Smooth muscle cell (in vitro differentiated cells): ENCODE measurements at regions not wholly inside any gene's neighbourhood (a gene's known extent, or its start where the extent isn't known, plus 50 kb on each side); places are given as distances from the start of the nearest gene placed in this dataset.

Experiments used
- DNase-seq: peaks from one replicate; lab custom pipeline; 2025; ENCODE audit not compliant: unreplicated experiment; lab: John Stamatoyannopoulos, UW
- H2AFZ ChIP-seq: fragments of 200-600 bp; sonication (generic); 2 replicates; pipeline ENCODE4 v1.6.0; 2016; ENCODE audit warnings: antibody characterized with exemption, low read depth, mild to moderate bottlenecking
- H3F3A ChIP-seq: fragments of 200-600 bp; sonication (generic); 2 replicates; pipeline ENCODE4 v1.6.0; 2017; ENCODE audit warnings: antibody characterized with exemption, low read depth
- H3K27ac ChIP-seq: fragments of 200-600 bp; sonication (generic); 2 replicates; pipeline ENCODE4 v1.5.1; 2016; ENCODE audit warnings: low read depth, mild to moderate bottlenecking
- H3K27me3 ChIP-seq: fragments of 200-600 bp; sonication (generic); 2 replicates; pipeline ENCODE4 v1.6.1; 2016; ENCODE audit warnings: low read depth, mild to moderate bottlenecking
- H3K36me3 ChIP-seq: fragments of 200-600 bp; sonication (generic); 2 replicates; pipeline ENCODE4 v1.5.1; 2016; ENCODE audit warnings: low read depth
- H3K4me1 ChIP-seq: fragments of 200-600 bp; sonication (generic); 2 replicates; pipeline ENCODE4 v1.5.1; 2016; ENCODE audit warnings: low read depth
- H3K4me2 ChIP-seq: fragments of 200-600 bp; sonication (generic); 2 replicates; pipeline ENCODE4 v1.6.0; 2016; ENCODE audit warnings: mild to moderate bottlenecking
- H3K4me3 ChIP-seq: fragments of 200-600 bp; sonication (generic); 2 replicates; pipeline ENCODE4 v1.5.1; 2016; ENCODE audit warnings: mild to moderate bottlenecking
- H3K79me2 ChIP-seq: fragments of 200-600 bp; sonication (generic); 2 replicates; pipeline ENCODE4 v1.6.0; 2016; ENCODE audit warnings: low read depth, mild to moderate bottlenecking
- H3K9ac ChIP-seq: fragments of 200-600 bp; sonication (generic); 2 replicates; pipeline ENCODE4 v1.6.0; 2016; ENCODE audit warnings: low read depth
- H3K9me3 ChIP-seq: fragments of 200-600 bp; sonication (generic); replicated peaks from 2 replicates; pipeline ENCODE4 v1.5.1; 2016; ENCODE audit warnings: low read depth
- H4K20me1 ChIP-seq: fragments of 200-600 bp; sonication (generic); 2 replicates; pipeline ENCODE4 v1.6.0; 2016; ENCODE audit warnings: low read depth
- WGBS: methylation state at CpG from one replicate; pipeline ENCODE4 v1.1.7; 2016; ENCODE audit warnings: low lambda C conversion rate; 5-methylcytosine and 5-hydroxymethylcytosine counted together
- TF ChIP-seq, protein P1 (sequence below): fragments of 200-600 bp; sonication (generic); IDR thresholded peaks from 2 replicates; pipeline ENCODE4 v1.5.1; 2017; ENCODE audit warnings: borderline replicate concordance, mild to moderate bottlenecking, antibody characterized with exemption; ENCODE audit not compliant: insufficient read depth, poor library complexity, severe bottlenecking

GRCh38 chr16:51896013-51896412 is 650.9 kb downstream of the TOX3 start:
- 74% methylated on average over 2 of the region's 2 CpGs for WGBS
- Histone ChIP-seq H3K79me2 (no peaks in the 10 kb centered on the region), H3F3A (no peaks in the 10 kb centered on the region), H3K9me3 (no peaks in the 10 kb centered on the region), H3K4me2 (no peak overlapping the region), H3K4me3 (no peak overlapping the region), H3K27me3 (no peaks in the 10 kb centered on the region), H2AFZ (no peak overlapping the region), H4K20me1 (no peaks in the 10 kb centered on the region), H3K36me3 (no peaks in the 10 kb centered on the region), H3K9ac (no peak overlapping the region), H3K4me1 (no peaks in the 10 kb centered on the region), H3K27ac (no peak overlapping the region)
- TF ChIP-seq, protein P1, sequence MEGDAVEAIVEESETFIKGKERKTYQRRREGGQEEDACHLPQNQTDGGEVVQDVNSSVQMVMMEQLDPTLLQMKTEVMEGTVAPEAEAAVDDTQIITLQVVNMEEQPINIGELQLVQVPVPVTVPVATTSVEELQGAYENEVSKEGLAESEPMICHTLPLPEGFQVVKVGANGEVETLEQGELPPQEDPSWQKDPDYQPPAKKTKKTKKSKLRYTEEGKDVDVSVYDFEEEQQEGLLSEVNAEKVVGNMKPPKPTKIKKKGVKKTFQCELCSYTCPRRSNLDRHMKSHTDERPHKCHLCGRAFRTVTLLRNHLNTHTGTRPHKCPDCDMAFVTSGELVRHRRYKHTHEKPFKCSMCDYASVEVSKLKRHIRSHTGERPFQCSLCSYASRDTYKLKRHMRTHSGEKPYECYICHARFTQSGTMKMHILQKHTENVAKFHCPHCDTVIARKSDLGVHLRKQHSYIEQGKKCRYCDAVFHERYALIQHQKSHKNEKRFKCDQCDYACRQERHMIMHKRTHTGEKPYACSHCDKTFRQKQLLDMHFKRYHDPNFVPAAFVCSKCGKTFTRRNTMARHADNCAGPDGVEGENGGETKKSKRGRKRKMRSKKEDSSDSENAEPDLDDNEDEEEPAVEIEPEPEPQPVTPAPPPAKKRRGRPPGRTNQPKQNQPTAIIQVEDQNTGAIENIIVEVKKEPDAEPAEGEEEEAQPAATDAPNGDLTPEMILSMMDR = no peak
- DNase-seq = no peak

GRCh38 chr16:51892293-51893007 is 654.5 kb downstream of the TOX3 start:
- TF ChIP-seq, protein P1 = no peak
- H3K27me3 ChIP-seq = no peaks in the 10 kb centered on the region
- no peaks in the 10 kb centered on the region for H4K20me1 ChIP-seq
- 86% methylated on average over 11 of the region's 11 CpGs for WGBS
- H3K36me3 ChIP-seq = no peaks in the 10 kb centered on the region
- no peak overlapping the region for H3K27ac ChIP-seq
- H3K9me3 ChIP-seq = no peaks in the 10 kb centered on the region
- no peaks in the 10 kb centered on the region for H3F3A ChIP-seq
- H3K4me3 ChIP-seq = no peak overlapping the region
- H2AFZ ChIP-seq = no peak overlapping the region
- H3K79me2 ChIP-seq = no peaks in the 10 kb centered on the region
- no peaks in the 10 kb centered on the region for H3K4me1 ChIP-seq
- no peak overlapping the region for H3K4me2 ChIP-seq
- H3K9ac ChIP-seq = no peak overlapping the region
- no peak for DNase-seq

DNA sequence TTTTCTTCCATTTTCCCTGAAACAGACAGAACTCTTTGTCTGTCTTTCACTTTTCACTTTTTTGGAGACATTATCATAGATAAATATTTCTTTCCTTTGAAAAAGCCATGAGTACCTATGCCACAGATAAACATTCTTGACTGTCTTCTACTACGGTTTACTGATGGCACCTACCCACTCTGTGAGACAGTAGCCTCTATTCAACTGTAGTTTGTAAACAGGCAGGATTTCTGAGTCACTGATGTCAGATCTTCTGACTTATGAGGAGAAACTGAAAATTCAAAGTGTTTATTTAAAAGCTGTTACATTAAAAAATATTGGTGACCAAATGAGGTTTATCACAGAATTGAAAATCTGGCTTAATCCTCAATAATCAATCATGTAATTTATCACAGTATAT is 658.4 kb downstream of the TOX3 start:
- Histone ChIP-seq H3K36me3 (no peaks in the 10 kb centered on the region), H3F3A (no peaks in the 10 kb centered on the region), H3K4me1 (no peaks in the 10 kb centered on the region), H3K9me3 (no peaks in the 10 kb centered on the region), H2AFZ (no peak overlapping the region), H3K4me2 (no peak overlapping the region), H3K9ac (no peak overlapping the region), H3K4me3 (no peak overlapping the region), H3K27me3 (no peaks in the 10 kb centered on the region), H3K27ac (no peak overlapping the region), H3K79me2 (no peaks in the 10 kb centered on the region), H4K20me1 (no peaks in the 10 kb centered on the region)
- 83% methylated on average over 1 of the region's 1 CpG for WGBS
- TF ChIP-seq, protein P1 = no peak
- no peak for DNase-seq

DNA sequence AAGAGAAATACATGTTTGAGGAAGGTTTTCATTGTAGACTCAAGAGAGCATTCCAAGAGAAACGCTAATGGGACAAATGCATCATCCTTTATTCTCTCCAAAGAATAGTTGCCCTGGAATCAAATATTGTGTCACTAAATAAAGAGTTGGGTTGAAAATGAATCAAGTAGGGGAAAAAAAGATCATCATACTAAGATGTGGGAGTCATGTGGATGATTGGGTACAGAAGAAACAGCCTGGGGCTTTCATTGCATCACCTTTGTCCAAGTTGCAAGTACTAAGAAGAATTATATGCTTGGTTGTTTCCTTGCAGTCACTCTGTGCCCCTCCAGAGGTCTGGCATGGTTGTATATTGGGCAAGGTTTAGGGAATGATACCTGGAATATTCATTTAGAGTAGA is 658.9 kb downstream of the TOX3 start:
- Histone ChIP-seq H3K4me3 (no peak overlapping the region), H4K20me1 (no peaks in the 10 kb centered on the region), H3K79me2 (no peaks in the 10 kb centered on the region), H3K9me3 (no peaks in the 10 kb centered on the region), H3K27ac (no peak overlapping the region), H3K9ac (no peak overlapping the region), H2AFZ (no peak overlapping the region), H3F3A (no peaks in the 10 kb centered on the region), H3K36me3 (no peaks in the 10 kb centered on the region), H3K4me2 (no peak overlapping the region), H3K4me1 (no peaks in the 10 kb centered on the region), H3K27me3 (no peaks in the 10 kb centered on the region)
- DNase-seq = no peak
- TF ChIP-seq, protein P1 = no peak
- 97% methylated on average over 1 of the region's 1 CpG for WGBS
